Esophagus muscularis mucosa (tissue), 3 donors: ENCODE measurements at regions not wholly inside any gene's neighbourhood (a gene's known extent, or its start where the extent isn't known, plus 50 kb on each side); places are given as distances from the start of the nearest gene placed in this dataset.

Source experiments
- CTCF ChIP-seq, 3 experiments: fragments of 200-600 bp in 2 of 3; fragments of 450-650 bp in 1 of 3; sonication (generic) in 2 of 3; IDR thresholded peaks; one replicate each; pipeline ENCODE4 v1.5.1; 2017 to 2019; ENCODE audit warnings: antibody characterized with exemption in 3 of 3, mild to moderate bottlenecking in 2 of 3, moderate library complexity in 1 of 3
- EP300 ChIP-seq: sonication (generic); formaldehyde crosslinking; IDR thresholded peaks from one replicate; pipeline ENCODE4 v1.6.1; 2017; ENCODE audit warnings: antibody characterized with exemption

- TF ChIP-seq CTCF (IDR thresholded peaks at IDR 0.05) (no peak), EP300 (no peak)
These were observed 73.3 kb upstream of the FNDC3A start for GRCh38 chr13:48902368-48902767.
